ENCODE measurements at regions not wholly inside any gene's neighbourhood (a gene's known extent, or its start where the extent isn't known, plus 50 kb on each side); places are given as distances from the start of the nearest gene placed in this dataset.

GRCh38 chr2:163205589-163206254, 367.2 kb upstream of the KCNH7 start:
- no peak for DNase-seq (ENCODE audit: low read depth in 4 of 4, low spot score in 3 of 4)

GRCh38 chr2:163200741-163201140, 362.2 kb upstream of the KCNH7 start:
- no peak for DNase-seq (ENCODE audit: low read depth in 4 of 4, low spot score in 3 of 4)

GRCh38 chr2:163198972-163199371, 360.4 kb upstream of the KCNH7 start:
- no peak for DNase-seq (ENCODE audit: low read depth in 4 of 4, low spot score in 3 of 4)

GRCh38 chr2:163198007-163198406, 359.4 kb upstream of the KCNH7 start:
- no peak for DNase-seq (ENCODE audit: low read depth in 4 of 4, low spot score in 3 of 4)

GRCh38 chr2:163191372-163191771, 352.8 kb upstream of the KCNH7 start:
- peak in 2 of 4 donors; percentile 15 to 18 for DNase-seq (ENCODE audit: low read depth in 4 of 4, low spot score in 3 of 4)

- DNase-seq (ENCODE audit: low read depth in 4 of 4, low spot score in 3 of 4) = no peak
Measured at GRCh38 chr2:163187995-163188655, 349.6 kb upstream of the KCNH7 start.

GRCh38 chr2:163187119-163187518, 348.6 kb upstream of the KCNH7 start:
- DNase-seq (ENCODE audit: low read depth in 4 of 4, low spot score in 3 of 4) = no peak

- DNase-seq (ENCODE audit: low read depth in 4 of 4, low spot score in 3 of 4) = no peak
Measured at GRCh38 chr2:163185160-163185559, 346.6 kb upstream of the KCNH7 start.

- DNase-seq (ENCODE audit: low read depth in 4 of 4, low spot score in 3 of 4) = no peak
Measured at GRCh38 chr2:163182764-163183354, 344.3 kb upstream of the KCNH7 start.

- DNase-seq (ENCODE audit: low read depth in 4 of 4, low spot score in 3 of 4) = no peak
Measured at GRCh38 chr2:163177592-163177991, 339.0 kb upstream of the KCNH7 start.

GRCh38 chr2:163175294-163175693, 336.7 kb upstream of the KCNH7 start:
- DNase-seq (ENCODE audit: low read depth in 4 of 4, low spot score in 3 of 4) = no peak

GRCh38 chr2:163173591-163173990, 335.0 kb upstream of the KCNH7 start:
- no peak for DNase-seq (ENCODE audit: low read depth in 4 of 4, low spot score in 3 of 4)

- DNase-seq (ENCODE audit: low read depth in 4 of 4, low spot score in 3 of 4) = no peak
Measured at GRCh38 chr2:163171786-163172530, 333.4 kb upstream of the KCNH7 start.

GRCh38 chr2:163157891-163158496, 319.4 kb upstream of the KCNH7 start:
- no peak for DNase-seq (ENCODE audit: low read depth in 4 of 4, low spot score in 3 of 4)

GRCh38 chr2:163157411-163157810, 318.8 kb upstream of the KCNH7 start:
- no peak for DNase-seq (ENCODE audit: low read depth in 4 of 4, low spot score in 3 of 4)

- no peak for DNase-seq (ENCODE audit: low read depth in 4 of 4, low spot score in 3 of 4)
Measured at GRCh38 chr2:163155925-163156324, 317.4 kb upstream of the KCNH7 start.

GRCh38 chr2:163155279-163155883, 316.8 kb upstream of the KCNH7 start:
- peak in 1 of 4 donors; percentile 11 for DNase-seq (ENCODE audit: low read depth in 4 of 4, low spot score in 3 of 4)

- no peak for DNase-seq (ENCODE audit: low read depth in 4 of 4, low spot score in 3 of 4)
Measured at GRCh38 chr2:163142618-163143017, 304.1 kb upstream of the KCNH7 start.

- no peak for DNase-seq (ENCODE audit: low read depth in 4 of 4, low spot score in 3 of 4)
Measured at GRCh38 chr2:163138947-163139346, 300.4 kb upstream of the KCNH7 start.

- no peak for DNase-seq (ENCODE audit: low read depth in 4 of 4, low spot score in 3 of 4)
Measured at GRCh38 chr2:163135256-163135655, 296.7 kb upstream of the KCNH7 start.

GRCh38 chr2:163133602-163134001, 295.0 kb upstream of the KCNH7 start:
- DNase-seq (ENCODE audit: low read depth in 4 of 4, low spot score in 3 of 4) = no peak
